Panc1 (cell line): ENCODE measurements at regions not wholly inside any gene's neighbourhood (a gene's known extent, or its start where the extent isn't known, plus 50 kb on each side); places are given as distances from the start of the nearest gene placed in this dataset.

Experiments used
- ATAC-seq: fragments of 200-7000 bp; cut with Tn5 transposase; 2 replicates; pipeline ENCODE4 v1.9.1; 2020; ENCODE audit warnings: mild to moderate bottlenecking, moderate library complexity
- BruUV-seq: library from RNA; stranded (reverse); fragments of 400-500 nt; replicated peaks from 2 replicates; lab custom pipeline; 2021; lab: Mats Ljungman, UMichigan
- CTCF ChIA-PET: fragments of 300-600 bp; sonication (Branson Sonifier 250); formaldehyde crosslinking; loops from one replicate; lab custom pipeline; 2022; ENCODE audit warnings: antibody characterized with exemption; lab: Charles Lee
- POLR2A ChIA-PET: fragments of 300-600 bp; sonication (Branson Sonifier 250); formaldehyde crosslinking; loops from one replicate; lab custom pipeline; 2022; ENCODE audit warnings: antibody characterized with exemption; lab: Charles Lee
- DNase-seq: peaks from one replicate; pipeline ENCODE4 v3.0.0-alpha.2; 2010; ENCODE audit warnings: low read depth, low spot score
- H3K27ac ChIP-seq: 2 replicates; pipeline ENCODE4 v1.5.1; 2011; ENCODE audit warnings: mild to moderate bottlenecking, low read length, inconsistent platforms
- H3K27me3 ChIP-seq: fragments of 200-500 bp; sonication (Bioruptor generic); 2 replicates; pipeline ENCODE4 v1.6.0; 2014; ENCODE audit warnings: low read length, inconsistent platforms; ENCODE audit not compliant: control insufficient read depth, insufficient read depth
- H3K36me3 ChIP-seq: fragments of 200-500 bp; sonication (Bioruptor generic); 2 replicates; pipeline ENCODE4 v1.5.1; 2014; ENCODE audit warnings: inconsistent platforms, mild to moderate bottlenecking, low read length, moderate library complexity; ENCODE audit not compliant: control insufficient read depth, insufficient read depth
- H3K4me1 ChIP-seq: 2 replicates; pipeline ENCODE4 v1.5.1; 2011; ENCODE audit warnings: inconsistent platforms, mild to moderate bottlenecking, low read length, moderate library complexity; ENCODE audit not compliant: control insufficient read depth, insufficient read depth
- H3K4me3 ChIP-seq, 2 experiments: 2 replicates each; pipeline ENCODE4 v1.5.1; 2011 to 2012; ENCODE audit warnings: low read depth in 2 of 2, low read length in 2 of 2, mild to moderate bottlenecking in 2 of 2, inconsistent platforms in 1 of 2, moderate library complexity in 1 of 2
- H3K9me3 ChIP-seq: fragments of 200-500 bp; sonication (Bioruptor generic); 2 replicates; pipeline ENCODE4 v1.5.1; 2014; ENCODE audit warnings: low read depth, mild to moderate bottlenecking, inconsistent platforms, low read length, moderate library complexity; ENCODE audit not compliant: control insufficient read depth, insufficient read depth
- POLR2AphosphoS5 ChIP-seq: IDR thresholded peaks from 2 replicates; pipeline ENCODE4 v1.6.1; 2012; ENCODE audit warnings: mild to moderate bottlenecking, low read depth, low read length, moderate library complexity
- SIN3A ChIP-seq: IDR thresholded peaks from 2 replicates; pipeline ENCODE4 v1.6.1; 2012; ENCODE audit warnings: low read depth, mild to moderate bottlenecking, low read length, moderate library complexity, borderline replicate concordance; ENCODE audit not compliant: insufficient read depth
- TCF7L2 ChIP-seq: IDR thresholded peaks from 2 replicates; pipeline ENCODE4 v1.6.1; 2011; ENCODE audit warnings: mild to moderate bottlenecking, low read depth, low read length, inconsistent platforms
- in situ Hi-C: cut with HindIII; loops from 2 replicates; pipeline ENCODE4 v1.10.0; 2016; ENCODE audit warnings: low sequenced_read_pairs, low pct_unique_long_range_greater_than_20kb
- intact Hi-C: fragments of 100-400 bp; cut with micrococcal nuclease; formaldehyde crosslinking; loops from one replicate; pipeline ENCODE4 v1.10.0; 2022; ENCODE audit not compliant: unreplicated experiment
- TF ChIP-seq, protein P1 (sequence below): fragments of 450-650 bp; IDR thresholded peaks from 2 replicates; pipeline ENCODE4 v1.5.1; 2017; ENCODE audit warnings: mild to moderate bottlenecking
- TF ChIP-seq, protein P2 (sequence below), 2 experiments: IDR thresholded peaks; 2 replicates each; pipeline ENCODE4 v1.6.1; 2011 to 2012; ENCODE audit warnings: low read depth in 2 of 2, control low read depth in 1 of 2, low read length in 1 of 2, mild to moderate bottlenecking in 1 of 2, moderate library complexity in 1 of 2; ENCODE audit not compliant: insufficient read depth in 1 of 2

DNA sequence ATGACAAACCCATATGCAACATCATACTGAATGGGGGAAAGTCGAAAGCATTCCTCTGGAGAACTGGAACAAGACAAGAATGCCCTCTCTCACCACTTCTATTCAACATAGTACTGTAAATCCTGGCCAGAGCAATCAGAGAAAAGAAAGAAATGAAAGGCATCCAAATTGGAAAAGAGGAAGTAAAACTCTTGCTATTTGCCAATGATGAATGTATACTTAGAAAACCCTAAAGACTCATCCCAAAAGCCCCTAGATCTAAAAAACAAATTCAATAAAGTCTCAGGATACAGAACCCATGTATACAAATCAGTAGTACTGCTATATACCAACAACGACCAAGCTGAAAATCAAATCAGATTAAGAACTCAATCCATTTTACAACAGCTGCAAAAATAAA, 66.9 kb downstream of the SPATA31C2 start:
- no TSS peak for BruUV-seq

DNA sequence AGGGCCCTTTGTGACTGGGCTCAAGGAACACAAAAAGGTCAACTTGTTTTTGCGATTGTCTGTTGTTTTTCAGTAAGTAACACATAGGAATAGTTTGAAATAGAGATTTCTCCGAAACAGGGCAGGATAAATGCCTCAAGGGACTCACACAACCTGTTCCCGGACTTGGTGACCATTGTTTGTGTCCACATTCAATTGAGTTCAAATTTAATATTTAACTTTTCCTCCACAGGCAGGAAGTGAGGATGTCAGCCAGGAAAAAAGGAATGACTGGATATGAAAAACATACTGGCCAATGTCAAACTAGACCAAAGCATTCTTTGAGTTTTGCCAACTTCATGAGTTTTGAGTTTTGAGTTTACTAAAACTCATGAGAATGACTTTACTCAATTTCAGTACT, 72.7 kb downstream of the SPATA31C2 start:
- DNase-seq (no peak), ATAC-seq (no peak)
- no peak overlapping the region for H3K4me3 ChIP-seq
- CTCF ChIA-PET, result no interaction called here
- no TSS peak for BruUV-seq
- in situ Hi-C loops, result no loop called here
- H3K27ac ChIP-seq, result no peak overlapping the region
- no peaks in the 10 kb centered on the region for H3K9me3 ChIP-seq
- intact Hi-C loops, result no loop called here
- H3K4me1 ChIP-seq, result no peaks in the 10 kb centered on the region
- no peaks in the 10 kb centered on the region for H3K36me3 ChIP-seq
- POLR2A ChIA-PET, result no interaction called here
- no peak for TF ChIP-seq POLR2AphosphoS5
- TF ChIP-seq, protein P1, sequence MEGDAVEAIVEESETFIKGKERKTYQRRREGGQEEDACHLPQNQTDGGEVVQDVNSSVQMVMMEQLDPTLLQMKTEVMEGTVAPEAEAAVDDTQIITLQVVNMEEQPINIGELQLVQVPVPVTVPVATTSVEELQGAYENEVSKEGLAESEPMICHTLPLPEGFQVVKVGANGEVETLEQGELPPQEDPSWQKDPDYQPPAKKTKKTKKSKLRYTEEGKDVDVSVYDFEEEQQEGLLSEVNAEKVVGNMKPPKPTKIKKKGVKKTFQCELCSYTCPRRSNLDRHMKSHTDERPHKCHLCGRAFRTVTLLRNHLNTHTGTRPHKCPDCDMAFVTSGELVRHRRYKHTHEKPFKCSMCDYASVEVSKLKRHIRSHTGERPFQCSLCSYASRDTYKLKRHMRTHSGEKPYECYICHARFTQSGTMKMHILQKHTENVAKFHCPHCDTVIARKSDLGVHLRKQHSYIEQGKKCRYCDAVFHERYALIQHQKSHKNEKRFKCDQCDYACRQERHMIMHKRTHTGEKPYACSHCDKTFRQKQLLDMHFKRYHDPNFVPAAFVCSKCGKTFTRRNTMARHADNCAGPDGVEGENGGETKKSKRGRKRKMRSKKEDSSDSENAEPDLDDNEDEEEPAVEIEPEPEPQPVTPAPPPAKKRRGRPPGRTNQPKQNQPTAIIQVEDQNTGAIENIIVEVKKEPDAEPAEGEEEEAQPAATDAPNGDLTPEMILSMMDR, result no peak
- no peak for TF ChIP-seq TCF7L2
- TF ChIP-seq, protein P2, sequence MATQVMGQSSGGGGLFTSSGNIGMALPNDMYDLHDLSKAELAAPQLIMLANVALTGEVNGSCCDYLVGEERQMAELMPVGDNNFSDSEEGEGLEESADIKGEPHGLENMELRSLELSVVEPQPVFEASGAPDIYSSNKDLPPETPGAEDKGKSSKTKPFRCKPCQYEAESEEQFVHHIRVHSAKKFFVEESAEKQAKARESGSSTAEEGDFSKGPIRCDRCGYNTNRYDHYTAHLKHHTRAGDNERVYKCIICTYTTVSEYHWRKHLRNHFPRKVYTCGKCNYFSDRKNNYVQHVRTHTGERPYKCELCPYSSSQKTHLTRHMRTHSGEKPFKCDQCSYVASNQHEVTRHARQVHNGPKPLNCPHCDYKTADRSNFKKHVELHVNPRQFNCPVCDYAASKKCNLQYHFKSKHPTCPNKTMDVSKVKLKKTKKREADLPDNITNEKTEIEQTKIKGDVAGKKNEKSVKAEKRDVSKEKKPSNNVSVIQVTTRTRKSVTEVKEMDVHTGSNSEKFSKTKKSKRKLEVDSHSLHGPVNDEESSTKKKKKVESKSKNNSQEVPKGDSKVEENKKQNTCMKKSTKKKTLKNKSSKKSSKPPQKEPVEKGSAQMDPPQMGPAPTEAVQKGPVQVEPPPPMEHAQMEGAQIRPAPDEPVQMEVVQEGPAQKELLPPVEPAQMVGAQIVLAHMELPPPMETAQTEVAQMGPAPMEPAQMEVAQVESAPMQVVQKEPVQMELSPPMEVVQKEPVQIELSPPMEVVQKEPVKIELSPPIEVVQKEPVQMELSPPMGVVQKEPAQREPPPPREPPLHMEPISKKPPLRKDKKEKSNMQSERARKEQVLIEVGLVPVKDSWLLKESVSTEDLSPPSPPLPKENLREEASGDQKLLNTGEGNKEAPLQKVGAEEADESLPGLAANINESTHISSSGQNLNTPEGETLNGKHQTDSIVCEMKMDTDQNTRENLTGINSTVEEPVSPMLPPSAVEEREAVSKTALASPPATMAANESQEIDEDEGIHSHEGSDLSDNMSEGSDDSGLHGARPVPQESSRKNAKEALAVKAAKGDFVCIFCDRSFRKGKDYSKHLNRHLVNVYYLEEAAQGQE (IDR thresholded peaks at IDR 0.05; ENCODE audit: insufficient read depth in 1 of 2, low read depth in 2 of 2, low read length in 1 of 2), result no peak
- no peak for TF ChIP-seq SIN3A
- no peaks in the 10 kb centered on the region for H3K27me3 ChIP-seq

More for the DNA sequence above, 66.9 kb downstream of the SPATA31C2 start:
- intact Hi-C loops (loop anchor here (10.0 kb wide), 1 partner anchor 313 kb away; the partner anchor contains the start of gene SPIN1), in situ Hi-C loops (no loop called here)
- DNase-seq (no peak), ATAC-seq (no peak)
- CTCF ChIA-PET, result no interaction called here
- Histone ChIP-seq H3K27me3 (no peaks in the 10 kb centered on the region), H3K27ac (no peak overlapping the region), H3K4me1 (peaks cover 11% of the 10 kb centered on the region; the same call in 1 of the 2 replicates), H3K9me3 (no peaks in the 10 kb centered on the region), H3K4me3 (no peak overlapping the region), H3K36me3 (no peaks in the 10 kb centered on the region)
- POLR2A ChIA-PET, result no interaction called here
- TF ChIP-seq SIN3A (no peak), POLR2AphosphoS5 (no peak), TCF7L2 (no peak)
- TF ChIP-seq, protein P2 (IDR thresholded peaks at IDR 0.05; ENCODE audit: insufficient read depth in 1 of 2, low read depth in 2 of 2, low read length in 1 of 2), result no peak
- TF ChIP-seq, protein P1, result no peak
